ENCODE measurements at regions not wholly inside any gene's neighbourhood (a gene's known extent, or its start where the extent isn't known, plus 50 kb on each side); places are given as distances from the start of the nearest gene placed in this dataset.
"Not testable (repeated sequence)": the region's sequence is repeated elsewhere in the genome, so short reads cannot be mapped to it uniquely, and the experiment has no call there.

DNA sequence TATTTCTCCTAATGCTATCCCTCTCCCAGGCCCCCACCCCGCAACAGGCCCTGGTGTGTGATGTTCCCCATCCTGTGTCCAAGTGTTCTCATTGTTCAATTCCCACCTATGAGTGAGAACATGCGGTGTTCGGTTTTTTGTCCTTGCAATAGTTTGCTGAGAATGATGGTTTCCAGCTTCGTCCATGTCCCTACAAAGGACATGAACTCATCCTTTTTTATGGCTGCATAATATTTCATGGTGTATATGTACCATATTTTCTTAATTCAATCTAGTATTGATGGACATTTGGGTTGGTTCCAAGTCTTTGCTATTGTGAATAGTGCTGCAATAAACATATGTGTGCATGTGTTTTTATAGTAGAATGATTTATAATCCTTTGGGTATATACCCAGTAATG lies 1270.3 kb downstream of the UQCRFS1 start:
- TF ChIP-seq, protein P1, sequence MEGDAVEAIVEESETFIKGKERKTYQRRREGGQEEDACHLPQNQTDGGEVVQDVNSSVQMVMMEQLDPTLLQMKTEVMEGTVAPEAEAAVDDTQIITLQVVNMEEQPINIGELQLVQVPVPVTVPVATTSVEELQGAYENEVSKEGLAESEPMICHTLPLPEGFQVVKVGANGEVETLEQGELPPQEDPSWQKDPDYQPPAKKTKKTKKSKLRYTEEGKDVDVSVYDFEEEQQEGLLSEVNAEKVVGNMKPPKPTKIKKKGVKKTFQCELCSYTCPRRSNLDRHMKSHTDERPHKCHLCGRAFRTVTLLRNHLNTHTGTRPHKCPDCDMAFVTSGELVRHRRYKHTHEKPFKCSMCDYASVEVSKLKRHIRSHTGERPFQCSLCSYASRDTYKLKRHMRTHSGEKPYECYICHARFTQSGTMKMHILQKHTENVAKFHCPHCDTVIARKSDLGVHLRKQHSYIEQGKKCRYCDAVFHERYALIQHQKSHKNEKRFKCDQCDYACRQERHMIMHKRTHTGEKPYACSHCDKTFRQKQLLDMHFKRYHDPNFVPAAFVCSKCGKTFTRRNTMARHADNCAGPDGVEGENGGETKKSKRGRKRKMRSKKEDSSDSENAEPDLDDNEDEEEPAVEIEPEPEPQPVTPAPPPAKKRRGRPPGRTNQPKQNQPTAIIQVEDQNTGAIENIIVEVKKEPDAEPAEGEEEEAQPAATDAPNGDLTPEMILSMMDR (IDR thresholded peaks at IDR 0.05), result not testable (repeated sequence)
- TF ChIP-seq, protein P2, sequence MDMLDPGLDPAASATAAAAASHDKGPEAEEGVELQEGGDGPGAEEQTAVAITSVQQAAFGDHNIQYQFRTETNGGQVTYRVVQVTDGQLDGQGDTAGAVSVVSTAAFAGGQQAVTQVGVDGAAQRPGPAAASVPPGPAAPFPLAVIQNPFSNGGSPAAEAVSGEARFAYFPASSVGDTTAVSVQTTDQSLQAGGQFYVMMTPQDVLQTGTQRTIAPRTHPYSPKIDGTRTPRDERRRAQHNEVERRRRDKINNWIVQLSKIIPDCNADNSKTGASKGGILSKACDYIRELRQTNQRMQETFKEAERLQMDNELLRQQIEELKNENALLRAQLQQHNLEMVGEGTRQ (CRISPR knock-in tag; IDR thresholded peaks at IDR 0.05), result not testable (repeated sequence)

All from WTC11 (cell line).